ENCODE measurements at regions not wholly inside any gene's neighbourhood (a gene's known extent, or its start where the extent isn't known, plus 50 kb on each side); places are given as distances from the start of the nearest gene placed in this dataset.

DNA sequence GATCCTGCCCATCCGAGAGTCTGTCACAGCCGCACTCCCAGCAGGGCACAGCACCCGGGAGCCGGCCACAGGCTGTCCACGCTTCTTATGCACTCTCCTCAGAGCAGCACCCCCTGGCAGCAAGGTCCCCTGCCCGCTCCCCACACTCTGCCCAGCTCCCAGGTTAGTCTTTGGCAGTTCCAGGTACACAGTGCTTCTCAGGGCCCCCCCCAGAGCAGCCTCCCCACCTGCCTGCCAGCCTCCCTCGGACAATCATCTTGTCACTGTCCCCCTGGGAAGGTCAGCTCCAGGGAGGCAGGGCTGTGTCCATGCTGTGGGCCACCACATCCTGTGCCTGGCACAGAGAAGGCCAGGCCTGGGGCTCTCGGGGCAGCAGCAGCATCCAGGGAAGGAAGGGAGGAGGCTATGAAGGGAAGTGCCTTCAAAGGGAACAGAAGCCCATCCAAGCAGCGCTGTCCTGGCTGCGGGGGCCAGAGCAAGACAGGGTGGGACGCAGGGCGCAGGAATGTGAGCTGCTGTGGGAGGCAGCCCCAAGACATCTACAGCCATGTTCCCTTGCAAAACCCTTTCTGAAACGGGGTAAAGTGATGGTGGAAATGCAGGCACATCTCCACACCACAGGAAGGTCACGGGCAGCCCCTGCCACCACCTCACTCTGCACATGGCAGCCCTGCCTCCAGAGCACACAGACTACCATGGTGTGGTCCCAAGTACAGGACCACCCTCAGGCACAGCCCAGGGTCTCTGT is 68.6 kb upstream of the ADAMTS2 start:
- Histone ChIP-seq H3K4me3 (ENCODE audit: low read depth in 1 of 3, low read length in 3 of 3) (no peak overlapping the region), H3K36me3 (ENCODE audit: control insufficient read depth in 4 of 4, insufficient read depth in 3 of 4, low read depth in 1 of 4, low read length in 3 of 4) (no peaks in the 10 kb centered on the region), H3K9me3 (ENCODE audit: control insufficient read depth in 4 of 4, low read length in 3 of 4) (no peaks in the 10 kb centered on the region), H3K9ac (ENCODE audit: low read depth in 1 of 2, low read length in 2 of 2) (no peak overlapping the region), H3K4me1 (ENCODE audit: control insufficient read depth in 4 of 4, insufficient read depth in 4 of 4, low read length in 3 of 4) (no peaks in the 10 kb centered on the region), H3K27ac (ENCODE audit: low read depth in 1 of 2, low read length in 2 of 2) (no peak overlapping the region), H3K27me3 (ENCODE audit: control insufficient read depth in 4 of 4, insufficient read depth in 4 of 4, low read length in 3 of 4) (no peaks in the 10 kb centered on the region)
- WGBS, result 82% methylated on average over 14 of the region's 14 CpGs
- TF ChIP-seq EGR1 (IDR thresholded peaks at IDR 0.05; ENCODE audit: low read depth in 2 of 2) (no peak), FOXA1 (IDR thresholded peaks at IDR 0.05) (no peak), FOXA2 (IDR thresholded peaks at IDR 0.05) (no peak), GABPA (IDR thresholded peaks at IDR 0.05 in 1 of 2, conservative IDR thresholded peaks at IDR 0.05 in 1 of 2) (no peak), ATF3 (IDR thresholded peaks at IDR 0.05) (no peak), RXRA (IDR thresholded peaks at IDR 0.05) (no peak), HNF4G (IDR thresholded peaks at IDR 0.05) (no peak), YY1 (IDR thresholded peaks at IDR 0.05) (no peak), NR2F2 (IDR thresholded peaks at IDR 0.05) (no peak), REST (IDR thresholded peaks at IDR 0.05) (no peak)
- TF ChIP-seq, protein P1, sequence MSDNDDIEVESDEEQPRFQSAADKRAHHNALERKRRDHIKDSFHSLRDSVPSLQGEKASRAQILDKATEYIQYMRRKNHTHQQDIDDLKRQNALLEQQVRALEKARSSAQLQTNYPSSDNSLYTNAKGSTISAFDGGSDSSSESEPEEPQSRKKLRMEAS (IDR thresholded peaks at IDR 0.05), result no peak
- DNase-seq (ENCODE audit: low spot score), result peak; percentile 27

- Histone ChIP-seq H3K36me3 (ENCODE audit: control insufficient read depth in 4 of 4, insufficient read depth in 3 of 4, low read depth in 1 of 4, low read length in 3 of 4) (no peaks in the 10 kb centered on the region), H3K27me3 (ENCODE audit: control insufficient read depth in 4 of 4, insufficient read depth in 4 of 4, low read length in 3 of 4) (no peaks in the 10 kb centered on the region), H3K9ac (ENCODE audit: low read depth in 1 of 2, low read length in 2 of 2) (no peak overlapping the region), H3K4me3 (ENCODE audit: low read depth in 1 of 3, low read length in 3 of 3) (no peak overlapping the region), H3K27ac (ENCODE audit: low read depth in 1 of 2, low read length in 2 of 2) (no peak overlapping the region), H3K9me3 (ENCODE audit: control insufficient read depth in 4 of 4, low read length in 3 of 4) (no peaks in the 10 kb centered on the region), H3K4me1 (ENCODE audit: control insufficient read depth in 4 of 4, insufficient read depth in 4 of 4, low read length in 3 of 4) (no peaks in the 10 kb centered on the region)
- TF ChIP-seq JUND (IDR thresholded peaks at IDR 0.05), result no peak
- TF ChIP-seq FOXA2 (IDR thresholded peaks at IDR 0.05), result no peak
- no peak for TF ChIP-seq ZBTB33 (IDR thresholded peaks at IDR 0.05)
- TF ChIP-seq, protein P1 (IDR thresholded peaks at IDR 0.05), result no peak
- no peak for TF ChIP-seq REST (IDR thresholded peaks at IDR 0.05)
- no peak for TF ChIP-seq SP1 (IDR thresholded peaks at IDR 0.05)
- TF ChIP-seq ATF3 (IDR thresholded peaks at IDR 0.05), result no peak
- TF ChIP-seq TAF1 (conservative IDR thresholded peaks at IDR 0.05), result no peak
- no peak for TF ChIP-seq EGR1 (IDR thresholded peaks at IDR 0.05; ENCODE audit: low read depth in 2 of 2)
- TF ChIP-seq FOXA1 (IDR thresholded peaks at IDR 0.05), result no peak
- no peak for TF ChIP-seq YY1 (IDR thresholded peaks at IDR 0.05)
- no peak for TF ChIP-seq RAD21 (IDR thresholded peaks at IDR 0.05)
- no peak for TF ChIP-seq GABPA (IDR thresholded peaks at IDR 0.05 in 1 of 2, conservative IDR thresholded peaks at IDR 0.05 in 1 of 2)
- no peak for TF ChIP-seq HNF4A (conservative IDR thresholded peaks at IDR 0.05)
- peak; percentile 30 for DNase-seq (ENCODE audit: low spot score)
- 88% methylated on average over 11 of the region's 11 CpGs for WGBS
Measured at GRCh38 chr5:179413086-179413690, 67.9 kb upstream of the ADAMTS2 start.

Data from liver (tissue), 7 donors.